HepG2 (cell line): ENCODE measurements at regions not wholly inside any gene's neighbourhood (a gene's known extent, or its start where the extent isn't known, plus 50 kb on each side); places are given as distances from the start of the nearest gene placed in this dataset.

ENCODE experiments used
- ATAC-seq: fragments of 200-7000 bp; cut with Tn5 transposase; 3 replicates; pipeline ENCODE4 v1.9.1; 2020; ENCODE audit warnings: mild to moderate bottlenecking, moderate library complexity
- BruUV-seq: library from RNA; stranded (reverse); fragments of 400-500 nt; replicated peaks from 2 replicates; lab custom pipeline; 2021; lab: Mats Ljungman, UMichigan
- CTCF ChIA-PET: fragments of 300-600 bp; formaldehyde crosslinking; extraction: SDS; loops from one replicate; lab custom pipeline; 2021; ENCODE audit warnings: low total read pairs, inconsistent platforms, low intra/inter-chr PET ratio; lab: Yijun Ruan, JAX
- POLR2A ChIA-PET: fragments of 350-600 bp; sonication (Branson Sonifier 250); formaldehyde crosslinking; loops from one replicate; lab custom pipeline; 2020; ENCODE audit warnings: antibody characterized with exemption, inconsistent platforms; lab: Yijun Ruan, JAX
- DNase-seq: peaks from one replicate; pipeline ENCODE4 v3.0.0-alpha.2; 2015; ENCODE audit warnings: low spot score
- FAIRE-seq: peaks from 3 replicates; lab custom pipeline; 2011; peaks lifted over from hg19 to GRCh38; lab: Jason Lieb, UNC
- H2AFZ ChIP-seq: one replicate; pipeline ENCODE4 v1.6.1; 2011; ENCODE audit warnings: low read length, inconsistent platforms
- H3K27ac ChIP-seq: fragments of 300-600 bp; 3 replicates; pipeline ENCODE4 v1.8.0; 2011; ENCODE audit warnings: mixed run types, mild to moderate bottlenecking, mixed read lengths, low read length, inconsistent platforms; ENCODE audit not compliant: insufficient read depth; ENCODE audit errors: extremely low read length
- H3K27me3 ChIP-seq, 2 experiments: fragments of 200-600 bp in 1 of 2; 2 replicates in 1 of 2; 3 replicates in 1 of 2; pipeline versions ENCODE4 v1.6.0 to v1.8.0; 2011; ENCODE audit warnings: low read length in 2 of 2, mild to moderate bottlenecking in 2 of 2, moderate library complexity in 2 of 2, inconsistent platforms in 1 of 2; ENCODE audit not compliant: insufficient read depth in 2 of 2, control insufficient read depth in 1 of 2
- H3K36me3 ChIP-seq, 2 experiments: fragments of 200-600 bp in 1 of 2; replicated peaks in 1 of 2; 2 replicates in 1 of 2; 3 replicates in 1 of 2; pipeline versions ENCODE4 v1.5.1 to v1.8.0; 2011; ENCODE audit warnings: low read length in 2 of 2, inconsistent platforms in 1 of 2; ENCODE audit not compliant: insufficient read depth in 2 of 2, control insufficient read depth in 1 of 2
- H3K4me1 ChIP-seq: 2 replicates; pipeline ENCODE4 v1.5.1; 2012; ENCODE audit warnings: low read length, inconsistent platforms; ENCODE audit not compliant: insufficient read depth
- H3K4me2 ChIP-seq: 2 replicates; pipeline ENCODE4 v1.6.0; 2011; ENCODE audit warnings: low read depth, low read length, inconsistent platforms
- H3K4me3 ChIP-seq, 3 experiments: fragments of 200-600 bp in 1 of 3; sonication (generic), shearing (Covaris generic) in 1 of 3; replicated peaks in 1 of 3; 2 replicates each; pipeline ENCODE4 v1.5.1; 2011 to 2016; ENCODE audit warnings: low read length in 3 of 3, inconsistent platforms in 2 of 3, low read depth in 2 of 3, mild to moderate bottlenecking in 2 of 3, control low read depth in 1 of 3, mixed read lengths in 1 of 3; ENCODE audit not compliant: insufficient read depth in 1 of 3
- H3K79me2 ChIP-seq: one replicate; pipeline ENCODE4 v1.6.1; 2011; ENCODE audit warnings: low read length, inconsistent platforms; ENCODE audit not compliant: insufficient read depth
- H3K9ac ChIP-seq: 2 replicates; pipeline ENCODE4 v1.6.0; 2011; ENCODE audit warnings: mild to moderate bottlenecking, low read depth, low read length, inconsistent platforms; ENCODE audit not compliant: insufficient read depth
- H3K9me3 ChIP-seq: 2 replicates; pipeline ENCODE4 v1.5.1; 2012; ENCODE audit warnings: mild to moderate bottlenecking, low read length
- H4K20me1 ChIP-seq: 2 replicates; pipeline ENCODE4 v1.6.0; 2011; ENCODE audit warnings: inconsistent platforms, mild to moderate bottlenecking, low read length, moderate library complexity; ENCODE audit not compliant: insufficient read depth
- EED ChIP-seq: sonication (generic); formaldehyde crosslinking; IDR thresholded peaks from 2 replicates; pipeline ENCODE4 v1.5.0; 2020; ENCODE audit warnings: mild to moderate bottlenecking, missing genetic modification reagents
- GATAD1 ChIP-seq: IDR thresholded peaks from 2 replicates; pipeline ENCODE4 v1.6.1; 2016; ENCODE audit warnings: missing genetic modification reagents, missing compliant biosample characterization
- KDM3A ChIP-seq: IDR thresholded peaks from 2 replicates; pipeline ENCODE4 v1.6.1; 2018; ENCODE audit warnings: low read depth, missing compliant biosample characterization
- MEIS2 ChIP-seq: sonication (generic); formaldehyde crosslinking; IDR thresholded peaks from 2 replicates; pipeline ENCODE4 v1.9.0; 2021; ENCODE audit warnings: mild to moderate bottlenecking, missing genetic modification reagents
- SP140L ChIP-seq: sonication (generic); formaldehyde crosslinking; IDR thresholded peaks from 2 replicates; pipeline ENCODE4 v1.4.0; 2020; ENCODE audit warnings: missing genetic modification reagents, borderline replicate concordance
- ZNF788 ChIP-seq: sonication (generic); formaldehyde crosslinking; IDR thresholded peaks from 2 replicates; pipeline ENCODE4 v1.5.0; 2020; ENCODE audit warnings: mild to moderate bottlenecking, missing genetic modification reagents, borderline replicate concordance
- WGBS: methylation state at CpG from one replicate; pipeline ENCODE4 v1.1.6; 2017; ENCODE audit warnings: low lambda C conversion rate; 5-methylcytosine and 5-hydroxymethylcytosine counted together
- in situ Hi-C: cut with HindIII; loops from 2 replicates; pipeline ENCODE4 v1.10.0; 2017; ENCODE audit warnings: low pct_unique_long_range_greater_than_20kb; ENCODE audit not compliant: extremely low pct_ligation_motif_present
- intact Hi-C: fragments of 100-400 bp; cut with micrococcal nuclease; formaldehyde crosslinking; loops from one replicate; pipeline ENCODE4 v1.10.0; 2022; ENCODE audit not compliant: unreplicated experiment
- TF ChIP-seq, protein P1 (sequence below): sonication (generic); formaldehyde crosslinking; IDR thresholded peaks from 2 replicates; pipeline ENCODE4 v1.5.1; 2020; ENCODE audit warnings: missing genetic modification reagents, mild to moderate bottlenecking, borderline replicate concordance
- TF ChIP-seq, protein P2 (sequence below): sonication (generic); formaldehyde crosslinking; IDR thresholded peaks from 2 replicates; pipeline ENCODE4 v1.5.0; 2020; ENCODE audit warnings: missing genetic modification reagents, mild to moderate bottlenecking, borderline replicate concordance
- TF ChIP-seq, protein P3 (sequence below): sonication (generic); formaldehyde crosslinking; IDR thresholded peaks from 2 replicates; pipeline ENCODE4 v1.4.0; 2020; ENCODE audit warnings: missing genetic modification reagents, borderline replicate concordance
- TF ChIP-seq, protein P4 (sequence below): sonication (generic); formaldehyde crosslinking; IDR thresholded peaks from 2 replicates; pipeline ENCODE4 v1.5.0; 2020; ENCODE audit warnings: mild to moderate bottlenecking, missing genetic modification reagents
- TF ChIP-seq, protein P5 (sequence below): sonication (generic); formaldehyde crosslinking; IDR thresholded peaks from 2 replicates; pipeline ENCODE4 v1.4.0; 2020; ENCODE audit warnings: missing genetic modification reagents, borderline replicate concordance

DNA sequence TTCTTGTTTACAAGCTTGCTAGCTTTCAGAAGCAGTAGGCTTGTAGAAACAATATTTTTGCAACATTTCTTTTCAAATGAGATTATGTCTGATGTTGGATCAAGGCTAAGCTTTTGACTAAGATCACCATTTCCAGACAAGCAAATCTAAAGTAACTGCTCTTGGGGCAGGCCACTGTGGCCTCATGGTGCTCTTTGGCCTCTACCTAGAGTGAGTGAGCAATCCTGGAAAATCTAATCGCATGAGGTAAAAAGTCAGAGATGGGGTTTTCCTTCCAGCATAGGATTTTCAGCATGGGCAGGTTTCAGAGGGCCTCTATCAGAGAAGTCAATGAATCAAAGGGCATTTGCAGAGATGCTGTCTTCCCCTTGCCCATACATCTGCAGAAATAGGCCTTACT, 331.9 kb downstream of the OMA1 start:
- no peak for TF ChIP-seq EED
- CTCF ChIA-PET, result no interaction called here
- Histone ChIP-seq H3K36me3 (no peaks in the 10 kb centered on the region), H4K20me1 (no peaks in the 10 kb centered on the region), H2AFZ (no peak overlapping the region), H3K9ac (no peak overlapping the region), H3K27ac (no peak overlapping the region), H3K79me2 (no peaks in the 10 kb centered on the region), H3K4me2 (no peak overlapping the region), H3K4me3 (no peak overlapping the region), H3K4me1 (no peaks in the 10 kb centered on the region), H3K27me3 (no peaks in the 10 kb centered on the region), H3K9me3 (no peaks in the 10 kb centered on the region)
- in situ Hi-C loops (no loop called here), intact Hi-C loops (no loop called here)
- no TSS peak for BruUV-seq
- no peak for FAIRE-seq
- no peak for ATAC-seq
- no peak for DNase-seq
- POLR2A ChIA-PET, result no interaction called here
- WGBS, result 0% methylated on average over 1 of the region's 1 CpG

DNA sequence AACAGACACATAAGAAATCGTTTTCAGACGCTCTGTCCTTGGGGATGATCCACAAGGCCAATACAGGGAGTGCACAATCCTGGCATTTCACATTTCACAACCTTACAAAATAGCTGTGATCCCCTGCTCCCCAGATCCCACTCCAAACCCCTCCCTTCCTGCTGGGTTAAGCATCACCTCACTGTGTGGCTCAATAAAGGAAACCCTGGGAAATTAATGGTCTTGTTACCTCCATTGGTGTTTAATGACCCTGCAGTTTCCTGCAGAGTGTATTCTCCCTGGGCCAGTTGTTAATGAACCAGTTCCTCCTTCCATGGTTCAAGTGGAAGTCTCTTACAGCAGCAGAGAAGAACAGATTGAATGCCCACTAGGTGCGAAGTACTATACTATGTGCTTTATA, 334.7 kb downstream of the OMA1 start:
- H3K4me2 ChIP-seq, result no peak overlapping the region
- no peaks in the 10 kb centered on the region for H3K36me3 ChIP-seq
- FAIRE-seq (no peak), ATAC-seq (no peak), DNase-seq (no peak)
- ChIA-PET POLR2A (no interaction called here), CTCF (no interaction called here)
- 0% methylated on average over 3 of the region's 3 CpGs for WGBS
- no peak overlapping the region for H3K4me3 ChIP-seq
- H3K9ac ChIP-seq, result no peak overlapping the region
- no peaks in the 10 kb centered on the region for H3K27me3 ChIP-seq
- H3K79me2 ChIP-seq, result no peaks in the 10 kb centered on the region
- H3K9me3 ChIP-seq, result no peaks in the 10 kb centered on the region
- no peak overlapping the region for H2AFZ ChIP-seq
- no peak overlapping the region for H3K27ac ChIP-seq
- intact Hi-C loops (no loop called here), in situ Hi-C loops (no loop called here)
- no peaks in the 10 kb centered on the region for H3K4me1 ChIP-seq
- no peaks in the 10 kb centered on the region for H4K20me1 ChIP-seq
- no TSS peak for BruUV-seq
- TF ChIP-seq GATAD1 (no peak), ZNF788 (CRISPR knock-in tag) (no peak), SP140L (CRISPR knock-in tag) (no peak), KDM3A (CRISPR knock-in tag) (no peak), MEIS2 (no peak)
- TF ChIP-seq, protein P1, sequence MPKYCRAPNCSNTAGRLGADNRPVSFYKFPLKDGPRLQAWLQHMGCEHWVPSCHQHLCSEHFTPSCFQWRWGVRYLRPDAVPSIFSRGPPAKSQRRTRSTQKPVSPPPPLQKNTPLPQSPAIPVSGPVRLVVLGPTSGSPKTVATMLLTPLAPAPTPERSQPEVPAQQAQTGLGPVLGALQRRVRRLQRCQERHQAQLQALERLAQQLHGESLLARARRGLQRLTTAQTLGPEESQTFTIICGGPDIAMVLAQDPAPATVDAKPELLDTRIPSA, result no peak
- TF ChIP-seq, protein P2, sequence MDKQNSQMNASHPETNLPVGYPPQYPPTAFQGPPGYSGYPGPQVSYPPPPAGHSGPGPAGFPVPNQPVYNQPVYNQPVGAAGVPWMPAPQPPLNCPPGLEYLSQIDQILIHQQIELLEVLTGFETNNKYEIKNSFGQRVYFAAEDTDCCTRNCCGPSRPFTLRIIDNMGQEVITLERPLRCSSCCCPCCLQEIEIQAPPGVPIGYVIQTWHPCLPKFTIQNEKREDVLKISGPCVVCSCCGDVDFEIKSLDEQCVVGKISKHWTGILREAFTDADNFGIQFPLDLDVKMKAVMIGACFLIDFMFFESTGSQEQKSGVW, result no peak
- TF ChIP-seq, protein P3, sequence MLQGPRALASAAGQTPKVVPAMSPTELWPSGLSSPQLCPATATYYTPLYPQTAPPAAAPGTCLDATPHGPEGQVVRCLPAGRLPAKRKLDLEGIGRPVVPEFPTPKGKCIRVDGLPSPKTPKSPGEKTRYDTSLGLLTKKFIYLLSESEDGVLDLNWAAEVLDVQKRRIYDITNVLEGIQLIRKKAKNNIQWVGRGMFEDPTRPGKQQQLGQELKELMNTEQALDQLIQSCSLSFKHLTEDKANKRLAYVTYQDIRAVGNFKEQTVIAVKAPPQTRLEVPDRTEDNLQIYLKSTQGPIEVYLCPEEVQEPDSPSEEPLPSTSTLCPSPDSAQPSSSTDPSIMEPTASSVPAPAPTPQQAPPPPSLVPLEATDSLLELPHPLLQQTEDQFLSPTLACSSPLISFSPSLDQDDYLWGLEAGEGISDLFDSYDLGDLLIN, result no peak
- TF ChIP-seq, protein P4, sequence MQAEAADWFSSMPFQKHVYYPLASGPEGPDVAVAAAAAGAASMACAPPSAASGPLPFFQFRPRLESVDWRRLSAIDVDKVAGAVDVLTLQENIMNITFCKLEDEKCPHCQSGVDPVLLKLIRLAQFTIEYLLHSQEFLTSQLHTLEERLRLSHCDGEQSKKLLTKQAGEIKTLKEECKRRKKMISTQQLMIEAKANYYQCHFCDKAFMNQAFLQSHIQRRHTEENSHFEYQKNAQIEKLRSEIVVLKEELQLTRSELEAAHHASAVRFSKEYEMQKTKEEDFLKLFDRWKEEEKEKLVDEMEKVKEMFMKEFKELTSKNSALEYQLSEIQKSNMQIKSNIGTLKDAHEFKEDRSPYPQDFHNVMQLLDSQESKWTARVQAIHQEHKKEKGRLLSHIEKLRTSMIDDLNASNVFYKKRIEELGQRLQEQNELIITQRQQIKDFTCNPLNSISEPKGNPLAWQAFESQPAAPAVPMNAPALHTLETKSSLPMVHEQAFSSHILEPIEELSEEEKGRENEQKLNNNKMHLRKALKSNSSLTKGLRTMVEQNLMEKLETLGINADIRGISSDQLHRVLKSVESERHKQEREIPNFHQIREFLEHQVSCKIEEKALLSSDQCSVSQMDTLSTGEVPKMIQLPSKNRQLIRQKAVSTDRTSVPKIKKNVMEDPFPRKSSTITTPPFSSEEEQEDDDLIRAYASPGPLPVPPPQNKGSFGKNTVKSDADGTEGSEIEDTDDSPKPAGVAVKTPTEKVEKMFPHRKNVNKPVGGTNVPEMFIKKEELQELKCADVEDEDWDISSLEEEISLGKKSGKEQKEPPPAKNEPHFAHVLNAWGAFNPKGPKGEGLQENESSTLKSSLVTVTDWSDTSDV, result no peak
- TF ChIP-seq, protein P5, sequence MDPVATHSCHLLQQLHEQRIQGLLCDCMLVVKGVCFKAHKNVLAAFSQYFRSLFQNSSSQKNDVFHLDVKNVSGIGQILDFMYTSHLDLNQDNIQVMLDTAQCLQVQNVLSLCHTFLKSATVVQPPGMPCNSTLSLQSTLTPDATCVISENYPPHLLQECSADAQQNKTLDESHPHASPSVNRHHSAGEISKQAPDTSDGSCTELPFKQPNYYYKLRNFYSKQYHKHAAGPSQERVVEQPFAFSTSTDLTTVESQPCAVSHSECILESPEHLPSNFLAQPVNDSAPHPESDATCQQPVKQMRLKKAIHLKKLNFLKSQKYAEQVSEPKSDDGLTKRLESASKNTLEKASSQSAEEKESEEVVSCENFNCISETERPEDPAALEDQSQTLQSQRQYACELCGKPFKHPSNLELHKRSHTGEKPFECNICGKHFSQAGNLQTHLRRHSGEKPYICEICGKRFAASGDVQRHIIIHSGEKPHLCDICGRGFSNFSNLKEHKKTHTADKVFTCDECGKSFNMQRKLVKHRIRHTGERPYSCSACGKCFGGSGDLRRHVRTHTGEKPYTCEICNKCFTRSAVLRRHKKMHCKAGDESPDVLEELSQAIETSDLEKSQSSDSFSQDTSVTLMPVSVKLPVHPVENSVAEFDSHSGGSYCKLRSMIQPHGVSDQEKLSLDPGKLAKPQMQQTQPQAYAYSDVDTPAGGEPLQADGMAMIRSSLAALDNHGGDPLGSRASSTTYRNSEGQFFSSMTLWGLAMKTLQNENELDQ, result no peak
